H9 (cell line): ENCODE measurements at regions not wholly inside any gene's neighbourhood (a gene's known extent, or its start where the extent isn't known, plus 50 kb on each side); places are given as distances from the start of the nearest gene placed in this dataset.

ENCODE experiments used
- DNase-seq: peaks from one replicate; pipeline ENCODE4 v3.0.0-alpha.2; 2017
- H2AFZ ChIP-seq: one replicate; pipeline ENCODE4 v1.6.1; 2013; ENCODE audit warnings: mild to moderate bottlenecking, low read length, control low read depth, moderate library complexity
- H2AK5ac ChIP-seq: 2 replicates; pipeline ENCODE4 v1.6.1; 2013; ENCODE audit warnings: low read length, control low read depth, mixed read lengths; ENCODE audit not compliant: insufficient read length
- H2BK120ac ChIP-seq: one replicate; pipeline ENCODE4 v1.6.1; 2013; ENCODE audit warnings: low read depth, mild to moderate bottlenecking, low read length, control low read depth, inconsistent platforms; ENCODE audit not compliant: poor library complexity, severe bottlenecking
- H2BK12ac ChIP-seq: 2 replicates; pipeline ENCODE4 v1.6.1; 2013; ENCODE audit warnings: low read length, control low read depth, mixed read lengths, low read depth; ENCODE audit not compliant: insufficient read length
- H2BK15ac ChIP-seq: 2 replicates; pipeline ENCODE4 v1.6.1; 2013; ENCODE audit warnings: low read depth, low read length, control low read depth
- H2BK20ac ChIP-seq: one replicate; pipeline ENCODE4 v1.6.1; 2013; ENCODE audit warnings: low read depth, mild to moderate bottlenecking, low read length, control low read depth, inconsistent platforms; ENCODE audit not compliant: poor library complexity, severe bottlenecking
- H2BK5ac ChIP-seq: 2 replicates; pipeline ENCODE4 v1.6.1; 2013; ENCODE audit warnings: low read length, control low read depth, mixed read lengths; ENCODE audit not compliant: insufficient read length
- H3K14ac ChIP-seq: 2 replicates; pipeline ENCODE4 v1.6.1; 2013; ENCODE audit warnings: low read length, control low read depth; ENCODE audit not compliant: insufficient read depth
- H3K18ac ChIP-seq: 2 replicates; pipeline ENCODE4 v1.6.1; 2013; ENCODE audit warnings: low read depth, mild to moderate bottlenecking, mixed read lengths, low read length, control low read depth; ENCODE audit not compliant: insufficient read length
- H3K23ac ChIP-seq: 2 replicates; pipeline ENCODE4 v1.6.1; 2013; ENCODE audit warnings: low read length, control low read depth, mixed read lengths, low read depth; ENCODE audit not compliant: insufficient read length
- H3K23me2 ChIP-seq: 2 replicates; pipeline ENCODE4 v1.6.1; 2013; ENCODE audit warnings: low read depth, mild to moderate bottlenecking, mixed read lengths, low read length, control low read depth; ENCODE audit not compliant: insufficient read length, poor library complexity, severe bottlenecking
- H3K27ac ChIP-seq: 2 replicates; pipeline ENCODE4 v1.5.1; 2013; ENCODE audit warnings: low read length, control low read depth, mixed read lengths, low read depth; ENCODE audit not compliant: insufficient read length
- H3K27me3 ChIP-seq: 2 replicates; pipeline ENCODE4 v1.6.1; 2013; ENCODE audit warnings: low read length, control low read depth, inconsistent platforms; ENCODE audit not compliant: insufficient read depth
- H3K4ac ChIP-seq: 2 replicates; pipeline ENCODE4 v1.6.1; 2013; ENCODE audit warnings: low read depth, mild to moderate bottlenecking, control low read depth, inconsistent platforms, low read length, moderate library complexity
- H3K4me1 ChIP-seq: 2 replicates; pipeline ENCODE4 v1.6.1; 2013; ENCODE audit warnings: low read length, control low read depth, inconsistent platforms; ENCODE audit not compliant: insufficient read depth
- H3K4me2 ChIP-seq: 2 replicates; pipeline ENCODE4 v1.6.1; 2013; ENCODE audit warnings: low read length, control low read depth, mixed read lengths; ENCODE audit not compliant: insufficient read length, insufficient read depth
- H3K56ac ChIP-seq: 2 replicates; pipeline ENCODE4 v1.6.1; 2013; ENCODE audit warnings: low read depth, mild to moderate bottlenecking, mixed read lengths, low read length, control low read depth; ENCODE audit not compliant: insufficient read length
- H3K79me1 ChIP-seq: 2 replicates; pipeline ENCODE4 v1.6.1; 2013; ENCODE audit warnings: low read depth, mild to moderate bottlenecking, moderate library complexity, low read length, control low read depth, inconsistent platforms; ENCODE audit not compliant: insufficient read depth, poor library complexity, severe bottlenecking
- H3K79me2 ChIP-seq: 2 replicates; pipeline ENCODE4 v1.6.1; 2013; ENCODE audit warnings: low read length, control low read depth, inconsistent platforms; ENCODE audit not compliant: insufficient read depth
- H3K9ac ChIP-seq: 2 replicates; pipeline ENCODE4 v1.6.1; 2013; ENCODE audit warnings: low read length, control low read depth, mixed read lengths; ENCODE audit not compliant: insufficient read length; ENCODE audit errors: extremely low read depth
- H3K9me3 ChIP-seq: one replicate; pipeline ENCODE4 v1.6.1; 2013; ENCODE audit warnings: low read depth, low read length, inconsistent platforms; ENCODE audit not compliant: control insufficient read depth
- H3T11ph ChIP-seq: one replicate; pipeline ENCODE4 v1.6.1; 2013; ENCODE audit warnings: mild to moderate bottlenecking, low read length, control low read depth, inconsistent platforms
- H4K20me1 ChIP-seq: one replicate; pipeline ENCODE4 v1.6.1; 2013; ENCODE audit not compliant: control insufficient read depth, insufficient read length, insufficient read depth
- H4K5ac ChIP-seq: 2 replicates; pipeline ENCODE4 v1.6.1; 2013; ENCODE audit warnings: low read depth, mild to moderate bottlenecking, mixed read lengths, low read length, control low read depth; ENCODE audit not compliant: insufficient read length
- H4K8ac ChIP-seq: replicated peaks from 2 replicates; pipeline ENCODE4 v1.6.1; 2013; ENCODE audit warnings: low read length, control low read depth, mixed read lengths, low read depth; ENCODE audit not compliant: insufficient read length
- H4K91ac ChIP-seq: 2 replicates; pipeline ENCODE4 v1.6.1; 2013; ENCODE audit warnings: low read depth, mild to moderate bottlenecking, moderate library complexity, mixed read lengths, low read length, control low read depth; ENCODE audit not compliant: insufficient read length
- H3K27ac Mint-ChIP-seq, 3 experiments: 2 replicates in 2 of 3; 3 replicates in 1 of 3; pipeline ENCODE4 v1.8.0; 2020 to 2021; ENCODE audit warnings: mixed read lengths in 3 of 3, mild to moderate bottlenecking in 1 of 3, moderate library complexity in 1 of 3
- H3K27me3 Mint-ChIP-seq: 2 replicates; pipeline ENCODE4 v1.8.0; 2021; ENCODE audit warnings: low read depth, mild to moderate bottlenecking, moderate library complexity, mixed read lengths
- H3K36me3 Mint-ChIP-seq, 3 experiments: 2 replicates in 2 of 3; 3 replicates in 1 of 3; pipeline ENCODE4 v1.8.0; 2020 to 2021; ENCODE audit warnings: low read depth in 3 of 3, mixed read lengths in 3 of 3; ENCODE audit not compliant: insufficient read depth in 1 of 3
- H3K4me1 Mint-ChIP-seq, 2 experiments: 2 replicates each; pipeline ENCODE4 v1.8.0; 2020; ENCODE audit warnings: mixed read lengths in 2 of 2
- H3K4me3 Mint-ChIP-seq, 2 experiments: 2 replicates in 1 of 2; 3 replicates in 1 of 2; pipeline ENCODE4 v1.8.0; 2020 to 2021; ENCODE audit warnings: mild to moderate bottlenecking in 2 of 2, mixed read lengths in 2 of 2, moderate library complexity in 1 of 2
- H3K9me3 Mint-ChIP-seq, 2 experiments: 2 replicates in 1 of 2; 3 replicates in 1 of 2; pipeline ENCODE4 v1.8.0; 2020; ENCODE audit warnings: mild to moderate bottlenecking in 2 of 2, mixed read lengths in 2 of 2, moderate library complexity in 1 of 2
- WGBS: extraction: QIAGEN DNeasy Blood & Tissue Kit; methylation state at CpG from one replicate; pipeline ENCODE4 v1.1.7; 2013; ENCODE audit warnings: missing lambda C conversion rate, low lambda C conversion rate, mixed read lengths; ENCODE audit not compliant: insufficient read length; ENCODE audit errors: extremely low coverage; 5-methylcytosine and 5-hydroxymethylcytosine counted together
- TF ChIP-seq, protein P1 (sequence below): fragments of 200-600 bp; sonication (generic); conservative IDR thresholded peaks from 3 replicates; pipeline ENCODE4 v1.8.0; 2021; ENCODE audit warnings: antibody characterized with exemption, mild to moderate bottlenecking

DNA sequence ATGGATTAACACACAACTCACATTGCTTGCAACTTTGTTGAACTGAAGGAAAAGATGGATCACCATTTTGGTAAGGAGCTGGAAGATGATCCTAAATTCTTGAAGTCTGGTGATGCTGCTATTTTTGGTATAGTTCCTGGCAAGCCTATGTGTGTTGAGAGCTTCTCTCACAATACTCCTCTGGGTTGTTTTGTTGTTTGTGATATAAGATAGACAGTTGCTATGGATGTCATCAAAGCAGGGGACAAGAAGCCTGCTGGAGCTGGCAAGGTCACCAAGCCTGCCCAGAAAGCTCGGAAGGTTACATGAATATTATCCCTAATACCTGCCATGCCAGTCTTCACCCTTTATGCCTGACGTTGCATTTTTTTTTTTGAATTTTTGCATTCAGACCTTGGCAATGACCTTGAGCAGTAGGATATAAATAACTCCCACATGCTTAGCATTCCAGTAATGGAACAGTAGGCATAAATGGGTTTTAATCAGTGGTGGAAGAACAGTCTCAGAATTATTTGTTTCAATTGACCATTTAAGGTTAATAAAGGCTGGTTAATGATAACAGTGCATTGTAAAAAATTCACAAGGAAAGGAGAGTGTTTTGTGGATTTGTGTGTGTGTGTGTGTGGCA, 129.0 kb upstream of the SEL1L start:
- H3K4ac ChIP-seq, result no peak overlapping the region
- no peak overlapping the region for H3K27ac Mint-ChIP-seq
- no peaks in the 10 kb centered on the region for H3K79me1 ChIP-seq
- no peak overlapping the region for H2BK12ac ChIP-seq
- peaks cover 14% of the 10 kb centered on the region in 2 experiments for H3K4me1 Mint-ChIP-seq
- peaks cover 0 to 4% (median 2%) of the 10 kb centered on the region in 3 experiments; a peak in 3 of 7 replicates for H3K36me3 Mint-ChIP-seq
- TF ChIP-seq, protein P1, sequence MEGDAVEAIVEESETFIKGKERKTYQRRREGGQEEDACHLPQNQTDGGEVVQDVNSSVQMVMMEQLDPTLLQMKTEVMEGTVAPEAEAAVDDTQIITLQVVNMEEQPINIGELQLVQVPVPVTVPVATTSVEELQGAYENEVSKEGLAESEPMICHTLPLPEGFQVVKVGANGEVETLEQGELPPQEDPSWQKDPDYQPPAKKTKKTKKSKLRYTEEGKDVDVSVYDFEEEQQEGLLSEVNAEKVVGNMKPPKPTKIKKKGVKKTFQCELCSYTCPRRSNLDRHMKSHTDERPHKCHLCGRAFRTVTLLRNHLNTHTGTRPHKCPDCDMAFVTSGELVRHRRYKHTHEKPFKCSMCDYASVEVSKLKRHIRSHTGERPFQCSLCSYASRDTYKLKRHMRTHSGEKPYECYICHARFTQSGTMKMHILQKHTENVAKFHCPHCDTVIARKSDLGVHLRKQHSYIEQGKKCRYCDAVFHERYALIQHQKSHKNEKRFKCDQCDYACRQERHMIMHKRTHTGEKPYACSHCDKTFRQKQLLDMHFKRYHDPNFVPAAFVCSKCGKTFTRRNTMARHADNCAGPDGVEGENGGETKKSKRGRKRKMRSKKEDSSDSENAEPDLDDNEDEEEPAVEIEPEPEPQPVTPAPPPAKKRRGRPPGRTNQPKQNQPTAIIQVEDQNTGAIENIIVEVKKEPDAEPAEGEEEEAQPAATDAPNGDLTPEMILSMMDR, result no peak
- no peak overlapping the region for H2BK5ac ChIP-seq
- no peaks in the 10 kb centered on the region for H4K20me1 ChIP-seq
- H4K91ac ChIP-seq, result no peak overlapping the region
- no peak overlapping the region for H4K8ac ChIP-seq
- H3K14ac ChIP-seq, result no peak overlapping the region
- no peaks in the 10 kb centered on the region for H3K9me3 ChIP-seq
- no peak overlapping the region for H3K27ac ChIP-seq
- no peak overlapping the region for H4K5ac ChIP-seq
- H3K56ac ChIP-seq, result no peak overlapping the region
- peaks cover 0 to 4% of the 10 kb centered on the region in 2 experiments; a peak in 2 of 5 replicates for H3K9me3 Mint-ChIP-seq
- no peak overlapping the region for H3K4me3 Mint-ChIP-seq
- H3K27me3 Mint-ChIP-seq, result peaks cover 5% of the 10 kb centered on the region
- no peaks in the 10 kb centered on the region for H3K23me2 ChIP-seq
- H2AK5ac ChIP-seq, result no peak overlapping the region
- no peak overlapping the region for H3K4me2 ChIP-seq
- H3K27me3 ChIP-seq, result no peaks in the 10 kb centered on the region
- H3T11ph ChIP-seq, result no peak overlapping the region
- H2BK20ac ChIP-seq, result no peak overlapping the region
- no peaks in the 10 kb centered on the region for H3K4me1 ChIP-seq
- H3K18ac ChIP-seq, result no peak overlapping the region
- H2BK120ac ChIP-seq, result no peak overlapping the region
- no peak overlapping the region for H2AFZ ChIP-seq
- no peaks in the 10 kb centered on the region for H3K79me2 ChIP-seq
- no peak overlapping the region for H3K23ac ChIP-seq
- H3K9ac ChIP-seq, result no peak overlapping the region
- no peak for DNase-seq
- WGBS, result no CpG with 5 or more reads among the region's 2 CpGs
- no peak overlapping the region for H2BK15ac ChIP-seq
